GM23338 (cell line): ENCODE measurements at regions not wholly inside any gene's neighbourhood (a gene's known extent, or its start where the extent isn't known, plus 50 kb on each side); places are given as distances from the start of the nearest gene placed in this dataset.

ENCODE experiments used
- EZH2phosphoT487 ChIP-seq: fragments of 200-600 bp; sonication (generic); IDR thresholded peaks from one replicate; pipeline ENCODE4 v1.8.1; 2018; ENCODE audit warnings: antibody characterized with exemption; ENCODE audit not compliant: unreplicated experiment
- NANOG ChIP-seq: IDR thresholded peaks from 2 replicates; pipeline ENCODE4 v1.6.1; 2016; ENCODE audit warnings: antibody characterized with exemption, borderline replicate concordance
- POLR2AphosphoS5 ChIP-seq: IDR thresholded peaks from 2 replicates; pipeline ENCODE4 v1.6.1; 2016; ENCODE audit warnings: antibody characterized with exemption, low read depth
- REST ChIP-seq: IDR thresholded peaks from one replicate; pipeline ENCODE4 v1.6.1; 2018; ENCODE audit warnings: antibody characterized with exemption; ENCODE audit not compliant: unreplicated experiment
- ZNF462 ChIP-seq: fragments of 250-450 bp; sonication (Bioruptor Pico); IDR thresholded peaks from 2 replicates; pipeline ENCODE4 v1.5.0; 2020; ENCODE audit warnings: mild to moderate bottlenecking, moderate library complexity

GRCh38 chr1:234978397-234979295, 150.0 kb downstream of the TOMM20 start (continued):
- no peak for TF ChIP-seq ZNF462
- no peak for TF ChIP-seq POLR2AphosphoS5
- no peak for TF ChIP-seq NANOG
- TF ChIP-seq EZH2phosphoT487, result no peak
- TF ChIP-seq REST, result no peak
